Spleen (tissue), 7 donors: ENCODE measurements at regions not wholly inside any gene's neighbourhood (a gene's known extent, or its start where the extent isn't known, plus 50 kb on each side); places are given as distances from the start of the nearest gene placed in this dataset.

ENCODE experiments used
- CTCF ChIP-seq, 11 experiments: fragments of 200-600 bp in 7 of 11; fragments of 450-650 bp in 4 of 11; sonication (generic) in 4 of 11; IDR thresholded peaks in 8 of 11; conservative IDR thresholded peaks in 3 of 11; 1 replicate in 7 of 11; 2 replicates in 4 of 11; pipeline versions ENCODE4 v1.4.0 to v1.8.0; 2016 to 2021; ENCODE audit warnings: antibody characterized with exemption in 11 of 11, inconsistent platforms in 4 of 11, mild to moderate bottlenecking in 1 of 11
- POLR2A ChIP-seq, 3 donors: fragments of 450-650 bp; IDR thresholded peaks; one replicate each; pipeline ENCODE4 v1.5.1; 2017; ENCODE audit warnings: antibody characterized with exemption in 3 of 3, mild to moderate bottlenecking in 1 of 3
- POLR2AphosphoS5 ChIP-seq, 3 donors: sonication (generic); formaldehyde crosslinking; IDR thresholded peaks; one replicate each; pipeline ENCODE4 v1.5.1; 2017; ENCODE audit warnings: antibody characterized with exemption in 3 of 3
- donor health status: DM: no; HTN: no; CAD: no; lungs with moderate emphysema.
- donor health status: DM: no; HTN: no; CAD: no.
- donor health status: DM: no; HTN: no; CAD: no.

GRCh38 chr3:70731046-70731445, 418.6 kb upstream of the MDFIC2 start:
- TF ChIP-seq CTCF (IDR thresholded peaks at IDR 0.05 in 8 of 11, conservative IDR thresholded peaks at IDR 0.05 in 3 of 11) (no peak), POLR2A (IDR thresholded peaks at IDR 0.05) (no peak), POLR2AphosphoS5 (IDR thresholded peaks at IDR 0.05) (no peak)
